Immature natural killer cell (primary cell): ENCODE measurements at regions not wholly inside any gene's neighbourhood (a gene's known extent, or its start where the extent isn't known, plus 50 kb on each side); places are given as distances from the start of the nearest gene placed in this dataset.

Experiments
- DNase-seq, 3 donors: peaks; one replicate each; pipeline ENCODE4 v3.0.0; 2022; ENCODE audit warnings: mixed read lengths in 1 of 3
- H3K27ac Mint-ChIP-seq, 6 donors: one replicate each; pipeline ENCODE4 v1.8.0; 2020; ENCODE audit warnings: mixed read lengths in 6 of 6, mild to moderate bottlenecking in 5 of 6, inconsistent platforms in 4 of 6, moderate library complexity in 3 of 6
- H3K27me3 Mint-ChIP-seq, 3 donors: one replicate each; pipeline ENCODE4 v1.8.0; 2020 to 2021; ENCODE audit warnings: low read depth in 3 of 3, mild to moderate bottlenecking in 3 of 3, mixed read lengths in 3 of 3, moderate library complexity in 3 of 3, inconsistent platforms in 1 of 3
- H3K36me3 Mint-ChIP-seq, 3 donors: one replicate each; pipeline ENCODE4 v1.8.0; 2020; ENCODE audit warnings: mixed read lengths in 3 of 3, inconsistent platforms in 2 of 3, mild to moderate bottlenecking in 2 of 3
- H3K4me1 Mint-ChIP-seq, 2 donors: one replicate each; pipeline ENCODE4 v1.8.0; 2020; ENCODE audit warnings: inconsistent platforms in 2 of 2, mild to moderate bottlenecking in 2 of 2, mixed read lengths in 2 of 2, moderate library complexity in 1 of 2
- H3K4me3 Mint-ChIP-seq, 5 donors: one replicate each; pipeline ENCODE4 v1.8.0; 2020; ENCODE audit warnings: mild to moderate bottlenecking in 5 of 5, mixed read lengths in 5 of 5, inconsistent platforms in 3 of 5, moderate library complexity in 3 of 5
- H3K9me3 Mint-ChIP-seq, 6 donors: one replicate each; pipeline ENCODE4 v1.8.0; 2020; ENCODE audit warnings: mild to moderate bottlenecking in 6 of 6, mixed read lengths in 6 of 6, inconsistent platforms in 4 of 6, moderate library complexity in 3 of 6

DNA sequence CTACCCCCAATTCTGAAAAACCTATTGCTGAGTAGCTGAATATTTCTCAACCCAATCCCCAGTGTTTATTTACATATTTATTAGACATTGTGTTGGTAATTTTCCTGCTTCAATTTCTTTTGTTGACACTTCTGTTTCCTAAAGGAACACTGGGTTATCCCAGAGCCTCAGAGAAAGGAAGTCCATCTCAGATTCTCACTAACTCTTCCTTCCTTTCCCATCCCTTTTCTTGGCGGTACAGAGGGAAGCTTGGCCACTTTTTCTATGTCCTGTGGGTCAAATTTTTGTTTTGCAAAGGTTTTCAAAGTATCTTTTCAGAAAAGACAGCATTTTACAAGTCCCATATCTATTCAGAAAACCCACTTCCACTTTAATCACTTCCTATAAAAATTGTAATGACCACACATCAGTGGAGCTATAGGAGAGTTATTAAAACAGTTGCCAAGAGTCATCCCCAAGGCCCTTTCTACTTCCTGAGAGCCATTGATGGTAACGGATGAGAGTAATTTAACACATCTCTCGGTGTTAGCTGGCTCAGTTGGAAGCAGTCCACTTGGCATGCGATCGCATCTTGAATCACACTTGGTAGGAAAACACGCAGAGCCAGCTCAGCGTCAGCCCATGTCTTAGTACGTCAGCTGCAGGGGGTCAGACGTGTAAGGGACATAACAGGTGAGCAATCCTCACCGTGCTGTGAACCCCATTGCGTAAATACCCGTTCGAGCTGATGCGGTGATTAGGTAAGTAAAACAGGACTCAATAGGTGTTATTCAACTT, 231.1 kb upstream of the ADARB2 start:
- H3K4me1 Mint-ChIP-seq: no peaks in the 10 kb centered on the region
- H3K27ac Mint-ChIP-seq: no peak overlapping the region
- H3K4me3 Mint-ChIP-seq: no peak overlapping the region
- peaks cover 0 to 14% (median 0%) of the 10 kb centered on the region in 6 donors for H3K9me3 Mint-ChIP-seq
- no peak for DNase-seq
- peaks cover 0 to 2% (median 1%) of the 10 kb centered on the region in 3 donors for H3K27me3 Mint-ChIP-seq
- no peaks in the 10 kb centered on the region for H3K36me3 Mint-ChIP-seq

GRCh38 chr10:1966712-1967376, 229.5 kb upstream of the ADARB2 start:
- no peak overlapping the region for H3K4me3 Mint-ChIP-seq
- no peak for DNase-seq
- H3K27me3 Mint-ChIP-seq: peaks cover 0 to 2% (median 1%) of the 10 kb centered on the region in 3 donors
- H3K9me3 Mint-ChIP-seq: peaks cover 0 to 5% (median 0%) of the 10 kb centered on the region in 6 donors
- H3K27ac Mint-ChIP-seq: no peak overlapping the region
- no peaks in the 10 kb centered on the region for H3K36me3 Mint-ChIP-seq
- H3K4me1 Mint-ChIP-seq: no peaks in the 10 kb centered on the region

DNA sequence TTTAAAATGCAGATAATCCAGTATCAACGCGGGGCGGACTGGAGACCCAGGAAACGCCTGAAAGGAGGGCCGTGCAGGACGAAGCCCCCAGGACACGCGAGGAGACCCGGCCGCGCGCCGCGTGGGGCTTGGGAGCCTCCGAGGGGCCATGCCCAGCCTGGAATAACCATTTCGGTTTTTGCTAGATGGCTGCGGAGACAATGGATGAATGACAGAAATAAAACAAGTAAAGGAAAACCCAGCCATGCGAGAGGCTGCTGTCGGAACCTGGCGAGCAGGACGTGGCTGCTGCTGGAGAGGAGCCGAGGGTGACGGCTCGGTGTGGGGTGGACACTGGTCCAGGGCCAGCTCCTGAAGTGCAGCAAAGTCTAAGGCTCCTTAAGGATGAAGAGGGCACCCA, 227.2 kb upstream of the ADARB2 start:
- peaks cover 0 to 3% (median 0%) of the 10 kb centered on the region in 6 donors for H3K9me3 Mint-ChIP-seq
- no peak overlapping the region for H3K4me3 Mint-ChIP-seq
- no peak for DNase-seq
- peaks cover 0 to 4% (median 4%) of the 10 kb centered on the region in 3 donors for H3K27me3 Mint-ChIP-seq
- no peaks in the 10 kb centered on the region for H3K4me1 Mint-ChIP-seq
- no peaks in the 10 kb centered on the region for H3K36me3 Mint-ChIP-seq
- H3K27ac Mint-ChIP-seq: no peak overlapping the region

- DNase-seq: no peak
- H3K4me3 Mint-ChIP-seq: no peak overlapping the region
- H3K36me3 Mint-ChIP-seq: no peaks in the 10 kb centered on the region
- no peak overlapping the region for H3K27ac Mint-ChIP-seq
- H3K27me3 Mint-ChIP-seq: peaks cover 2 to 4% (median 4%) of the 10 kb centered on the region in 3 donors
- H3K4me1 Mint-ChIP-seq: no peaks in the 10 kb centered on the region
- H3K9me3 Mint-ChIP-seq: peaks cover 0 to 3% (median 0%) of the 10 kb centered on the region in 6 donors
Observed at GRCh38 chr10:1963341-1963740, 226.0 kb upstream of the ADARB2 start.

GRCh38 chr10:1961989-1962388, 224.7 kb upstream of the ADARB2 start:
- no peak overlapping the region for H3K4me3 Mint-ChIP-seq
- no peak overlapping the region for H3K27ac Mint-ChIP-seq
- peaks cover 2 to 4% (median 4%) of the 10 kb centered on the region in 3 donors for H3K27me3 Mint-ChIP-seq
- H3K4me1 Mint-ChIP-seq: peaks cover 4 to 8% of the 10 kb centered on the region in 2 donors
- H3K36me3 Mint-ChIP-seq: no peaks in the 10 kb centered on the region
- peaks cover 0 to 3% (median 0%) of the 10 kb centered on the region in 6 donors for H3K9me3 Mint-ChIP-seq
- DNase-seq: no peak

GRCh38 chr10:1960982-1961381, 223.7 kb upstream of the ADARB2 start:
- H3K9me3 Mint-ChIP-seq: peaks cover 0 to 3% (median 0%) of the 10 kb centered on the region in 6 donors
- no peak for DNase-seq
- peaks cover 4 to 14% of the 10 kb centered on the region in 2 donors for H3K4me1 Mint-ChIP-seq
- peaks cover 2 to 4% (median 2%) of the 10 kb centered on the region in 3 donors for H3K27me3 Mint-ChIP-seq
- H3K27ac Mint-ChIP-seq: no peak overlapping the region
- H3K4me3 Mint-ChIP-seq: no peak overlapping the region
- no peaks in the 10 kb centered on the region for H3K36me3 Mint-ChIP-seq

DNA sequence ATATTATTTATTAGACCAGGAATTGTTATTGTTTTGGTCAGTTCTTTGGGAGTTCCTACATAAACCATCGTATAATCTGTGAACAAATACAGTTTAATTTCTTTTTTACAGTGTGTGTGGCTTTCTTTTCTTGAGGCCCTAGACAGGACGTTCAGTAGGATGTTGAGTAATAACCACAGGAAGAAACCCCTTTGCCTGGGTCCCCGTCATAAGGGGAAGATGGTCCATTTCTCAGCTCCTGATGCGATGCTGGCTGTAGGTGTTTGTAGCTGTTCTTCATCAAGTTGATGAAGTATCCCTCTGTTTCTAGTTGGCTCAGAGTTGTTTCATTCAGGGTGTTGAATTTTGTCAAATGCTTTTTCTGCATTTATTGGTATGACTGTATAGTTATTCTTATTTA, 219.7 kb upstream of the ADARB2 start:
- Mint-ChIP-seq H3K4me3 (no peak overlapping the region), H3K9me3 (peaks cover 0 to 3% (median 0%) of the 10 kb centered on the region in 6 donors), H3K4me1 (peaks cover 4 to 14% of the 10 kb centered on the region in 2 donors), H3K36me3 (no peaks in the 10 kb centered on the region), H3K27ac (peak overlapping the region in 2 of 6 donors; percentile 16 to 28), H3K27me3 (peaks cover 2 to 3% (median 2%) of the 10 kb centered on the region in 3 donors)
- no peak for DNase-seq

DNA sequence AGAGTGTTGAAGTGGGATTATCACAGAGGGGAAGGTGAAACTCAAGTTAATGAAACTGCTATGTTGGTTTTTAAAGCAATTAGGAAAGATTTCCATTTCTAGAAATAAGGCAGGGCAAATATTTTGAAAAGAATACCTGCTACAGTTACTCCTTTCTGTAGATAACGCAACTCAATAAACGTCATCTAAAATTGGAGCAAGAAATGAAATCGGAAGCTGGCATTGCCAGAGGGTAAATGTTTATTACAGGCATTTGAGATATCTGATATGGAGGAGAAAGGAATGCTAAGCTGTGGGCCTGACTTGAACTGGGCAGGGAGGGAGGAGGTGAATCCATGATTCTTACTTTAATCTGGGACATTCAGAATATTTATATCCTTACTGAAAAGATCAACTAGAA, 217.0 kb upstream of the ADARB2 start:
- Mint-ChIP-seq H3K9me3 (peaks cover 0 to 2% (median 0%) of the 10 kb centered on the region in 6 donors), H3K4me1 (peaks cover 4 to 14% of the 10 kb centered on the region in 2 donors), H3K27me3 (peaks cover 0 to 4% (median 2%) of the 10 kb centered on the region in 3 donors), H3K4me3 (no peak overlapping the region), H3K27ac (no peak overlapping the region), H3K36me3 (no peaks in the 10 kb centered on the region)
- DNase-seq: no peak

- Mint-ChIP-seq H3K4me1 (peaks cover 2 to 11% of the 10 kb centered on the region in 2 donors), H3K27me3 (peaks cover 0 to 4% (median 0%) of the 10 kb centered on the region in 3 donors), H3K27ac (no peak overlapping the region), H3K36me3 (no peaks in the 10 kb centered on the region), H3K9me3 (peaks cover 0 to 2% (median 0%) of the 10 kb centered on the region in 6 donors), H3K4me3 (no peak overlapping the region)
- DNase-seq: no peak
Observed at GRCh38 chr10:1952126-1953095, 215.1 kb upstream of the ADARB2 start.

GRCh38 chr10:1950803-1951495, 213.6 kb upstream of the ADARB2 start:
- no peak overlapping the region for H3K4me3 Mint-ChIP-seq
- H3K4me1 Mint-ChIP-seq: no peaks in the 10 kb centered on the region
- peaks cover 0 to 7% (median 0%) of the 10 kb centered on the region in 3 donors for H3K27me3 Mint-ChIP-seq
- no peaks in the 10 kb centered on the region for H3K36me3 Mint-ChIP-seq
- DNase-seq: no peak
- H3K27ac Mint-ChIP-seq: no peak overlapping the region
- H3K9me3 Mint-ChIP-seq: peaks cover 0 to 2% (median 0%) of the 10 kb centered on the region in 6 donors

DNA sequence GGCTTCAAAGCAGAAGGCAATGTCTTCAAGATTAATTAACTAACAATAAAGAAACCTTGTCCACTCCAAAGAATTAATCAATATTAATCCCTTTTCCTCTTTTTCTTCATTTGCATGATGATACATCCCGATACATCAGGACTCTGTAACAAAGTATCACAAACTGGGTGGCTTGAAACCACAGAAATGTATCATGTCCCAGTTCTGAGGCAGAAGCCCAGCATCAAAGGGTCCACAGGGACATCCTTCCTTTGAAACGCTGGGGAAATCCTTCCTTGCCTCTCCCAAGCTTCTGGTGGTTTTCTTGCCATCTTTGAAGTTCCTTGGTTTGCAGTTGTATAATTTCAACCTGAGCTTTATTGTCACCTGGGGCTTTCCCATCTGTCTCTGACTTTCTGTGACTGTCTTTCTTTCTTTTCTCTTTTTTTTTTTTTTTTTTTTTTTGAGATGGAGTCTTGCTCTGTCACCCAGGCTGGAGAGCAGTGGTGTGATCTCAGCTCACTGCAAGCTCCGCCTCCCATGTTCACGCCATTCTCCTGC, 210.2 kb upstream of the ADARB2 start:
- no peak overlapping the region for H3K27ac Mint-ChIP-seq
- peaks cover 0 to 7% (median 0%) of the 10 kb centered on the region in 6 donors for H3K9me3 Mint-ChIP-seq
- H3K4me3 Mint-ChIP-seq: no peak overlapping the region
- H3K36me3 Mint-ChIP-seq: no peaks in the 10 kb centered on the region
- no peak for DNase-seq
- peaks cover 20 to 22% of the 10 kb centered on the region in 2 donors for H3K4me1 Mint-ChIP-seq
- peaks cover 0 to 9% (median 1%) of the 10 kb centered on the region in 3 donors for H3K27me3 Mint-ChIP-seq

GRCh38 chr10:1944487-1944886, 207.2 kb upstream of the ADARB2 start:
- peaks cover 29 to 43% of the 10 kb centered on the region in 2 donors for H3K4me1 Mint-ChIP-seq
- no peak overlapping the region for H3K4me3 Mint-ChIP-seq
- no peaks in the 10 kb centered on the region for H3K36me3 Mint-ChIP-seq
- peaks cover 0 to 5% (median 2%) of the 10 kb centered on the region in 3 donors for H3K27me3 Mint-ChIP-seq
- no peak for DNase-seq
- H3K9me3 Mint-ChIP-seq: peaks cover 0 to 7% (median 0%) of the 10 kb centered on the region in 6 donors
- H3K27ac Mint-ChIP-seq: peak overlapping the region in 2 of 6 donors; percentile 20 to 88
